Gastroesophageal sphincter (tissue), 4 donors: ENCODE measurements at regions not wholly inside any gene's neighbourhood (a gene's known extent, or its start where the extent isn't known, plus 50 kb on each side); places are given as distances from the start of the nearest gene placed in this dataset.

Source experiments
- ATAC-seq: fragments of 150-250 bp; one replicate; pipeline ENCODE4 v1.9.1; 2016; ENCODE audit warnings: mild to moderate bottlenecking, moderate library complexity
- H3K27ac ChIP-seq, 4 donors: fragments of 200-600 bp; sonication (generic) in 3 of 4; 1 replicate in 3 of 4; 2 replicates in 1 of 4; pipeline ENCODE4 v1.5.1; 2016 to 2019
- H3K27me3 ChIP-seq: fragments of 200-600 bp; sonication (generic); one replicate; pipeline ENCODE4 v1.5.1; 2019
- H3K36me3 ChIP-seq, 2 donors: fragments of 200-600 bp; sonication (generic); one replicate each; pipeline ENCODE4 v1.5.1; 2019; ENCODE audit warnings: control low read depth in 1 of 2
- H3K4me1 ChIP-seq, 3 donors: fragments of 200-600 bp; sonication (generic); 1 replicate in 2 of 3; 2 replicates in 1 of 3; pipeline ENCODE4 v1.5.1; 2016 to 2019; ENCODE audit warnings: control low read depth in 2 of 3
- H3K4me3 ChIP-seq, 2 donors: fragments of 200-600 bp; sonication (generic); one replicate each; pipeline ENCODE4 v1.5.1; 2019; ENCODE audit warnings: mild to moderate bottlenecking in 1 of 2, moderate library complexity in 1 of 2
- H3K9me3 ChIP-seq, 3 donors: fragments of 200-600 bp; sonication (generic); one replicate each; pipeline ENCODE4 v1.5.1; 2017 to 2019; ENCODE audit warnings: control low read depth in 2 of 3
- CTCF ChIP-seq, 4 experiments: fragments of 200-600 bp in 2 of 4; fragments of 450-650 bp in 2 of 4; sonication (generic) in 1 of 4; IDR thresholded peaks; one replicate each; pipeline ENCODE4 v1.5.1; 2017 to 2019; ENCODE audit warnings: antibody characterized with exemption in 4 of 4, mild to moderate bottlenecking in 2 of 4, moderate library complexity in 2 of 4
- EP300 ChIP-seq: sonication (generic); formaldehyde crosslinking; IDR thresholded peaks from one replicate; pipeline ENCODE4 v1.6.1; 2017; ENCODE audit warnings: antibody characterized with exemption, mild to moderate bottlenecking
- POLR2A ChIP-seq, 2 donors: fragments of 450-650 bp; IDR thresholded peaks; one replicate each; pipeline ENCODE4 v1.6.1; 2017; ENCODE audit warnings: antibody characterized with exemption in 2 of 2, mild to moderate bottlenecking in 2 of 2, moderate library complexity in 1 of 2
- POLR2AphosphoS5 ChIP-seq: sonication (generic); formaldehyde crosslinking; IDR thresholded peaks from one replicate; pipeline ENCODE4 v1.6.1; 2017; ENCODE audit warnings: antibody characterized with exemption
- WGBS, 2 donors: methylation state at CpG; one replicate each; pipeline ENCODE4 v1.1.5; 2018; ENCODE audit warnings: low coverage in 1 of 2; 5-methylcytosine and 5-hydroxymethylcytosine counted together

GRCh38 chr9:16075696-16076095 is 522.9 kb downstream of the CCDC171 start:
- Histone ChIP-seq H3K36me3 (no peaks in the 10 kb centered on the region), H3K9me3 (no peaks in the 10 kb centered on the region), H3K4me3 (no peak overlapping the region), H3K27me3 (no peaks in the 10 kb centered on the region), H3K4me1 (no peaks in the 10 kb centered on the region), H3K27ac (no peak overlapping the region)
- ATAC-seq, result no peak
- WGBS, 2 donors, result 88% methylated on average over 1 of the region's 1 CpG; no CpG with 5 or more reads in 1 of the 2 donors
- TF ChIP-seq POLR2AphosphoS5 (no peak), EP300 (no peak), CTCF (IDR thresholded peaks at IDR 0.05) (no peak), POLR2A (IDR thresholded peaks at IDR 0.05) (no peak)

- Histone ChIP-seq H3K27ac (no peak overlapping the region), H3K27me3 (no peaks in the 10 kb centered on the region), H3K36me3 (no peaks in the 10 kb centered on the region), H3K9me3 (no peaks in the 10 kb centered on the region), H3K4me1 (no peaks in the 10 kb centered on the region), H3K4me3 (no peak overlapping the region)
- ATAC-seq, result no peak
- WGBS, 2 donors, result 63 to 71% methylated on average over 5 to 7 of the region's 7 CpGs
- no peak for TF ChIP-seq POLR2A (IDR thresholded peaks at IDR 0.05)
- no peak for TF ChIP-seq CTCF (IDR thresholded peaks at IDR 0.05)
- TF ChIP-seq EP300, result no peak
These were observed 523.7 kb downstream of the CCDC171 start for GRCh38 chr9:16076511-16076910.

GRCh38 chr9:16082796-16083195 is 530.0 kb downstream of the CCDC171 start:
- H3K9me3 ChIP-seq, result peaks cover 0 to 6% (median 0%) of the 10 kb centered on the region in 3 donors
- TF ChIP-seq EP300 (no peak), POLR2AphosphoS5 (no peak), POLR2A (IDR thresholded peaks at IDR 0.05) (no peak), CTCF (IDR thresholded peaks at IDR 0.05) (no peak)
- WGBS, 2 donors, result 62 to 100% methylated on average over 1 of the region's 1 CpG
- no peak overlapping the region for H3K27ac ChIP-seq
- H3K36me3 ChIP-seq, result no peaks in the 10 kb centered on the region
- no peak for ATAC-seq
- no peaks in the 10 kb centered on the region for H3K27me3 ChIP-seq
- H3K4me3 ChIP-seq, result no peak overlapping the region
- no peaks in the 10 kb centered on the region for H3K4me1 ChIP-seq

GRCh38 chr9:16085167-16085726 is 532.4 kb downstream of the CCDC171 start:
- peak; percentile 71 for ATAC-seq
- 86 to 100% methylated on average over 2 of the region's 5 CpGs for WGBS, 2 donors
- TF ChIP-seq POLR2A (IDR thresholded peaks at IDR 0.05) (no peak), POLR2AphosphoS5 (no peak), EP300 (no peak)
- Histone ChIP-seq H3K27ac (no peak overlapping the region), H3K36me3 (no peaks in the 10 kb centered on the region), H3K27me3 (no peaks in the 10 kb centered on the region), H3K4me1 (no peaks in the 10 kb centered on the region), H3K9me3 (peaks cover 0 to 20% (median 0%) of the 10 kb centered on the region in 3 donors), H3K4me3 (no peak overlapping the region)

GRCh38 chr9:16090907-16091629 is 538.2 kb downstream of the CCDC171 start:
- ATAC-seq, result no peak
- Histone ChIP-seq H3K36me3 (no peaks in the 10 kb centered on the region), H3K27ac (no peak overlapping the region), H3K27me3 (no peaks in the 10 kb centered on the region), H3K9me3 (peaks cover 0 to 20% (median 0%) of the 10 kb centered on the region in 3 donors), H3K4me1 (peaks cover 0 to 6% (median 0%) of the 10 kb centered on the region in 3 donors), H3K4me3 (no peak overlapping the region)
- 84 to 85% methylated on average over 1 to 3 of the region's 3 CpGs for WGBS, 2 donors
- TF ChIP-seq POLR2A (IDR thresholded peaks at IDR 0.05) (no peak), POLR2AphosphoS5 (no peak), CTCF (IDR thresholded peaks at IDR 0.05) (no peak), EP300 (no peak)
